ENCODE measurements at regions not wholly inside any gene's neighbourhood (a gene's known extent, or its start where the extent isn't known, plus 50 kb on each side); places are given as distances from the start of the nearest gene placed in this dataset.
A peak's percentile ranks its signal among the peaks of the same experiment; 100 is the strongest.

- H3K9me3 ChIP-seq (ENCODE audit: low read depth, low read length), result no peaks in the 10 kb centered on the region
- no peak for DNase-seq (ENCODE audit: insufficient read length, low spot score, missing footprints)
- no peak for TF ChIP-seq CTCF (IDR thresholded peaks at IDR 0.05; ENCODE audit: extremely low read depth, low read depth, low read length)
- H3K36me3 ChIP-seq (ENCODE audit: insufficient read depth, low read length), result no peaks in the 10 kb centered on the region
- H4K20me1 ChIP-seq (ENCODE audit: insufficient read depth, low read length), result peaks cover 11% of the 10 kb centered on the region
- H3K4me2 ChIP-seq (ENCODE audit: insufficient read depth, low read length), result no peak overlapping the region
- no peaks in the 10 kb centered on the region for H3K27me3 ChIP-seq (ENCODE audit: insufficient read depth, low read length)
- peaks cover 22% of the 10 kb centered on the region for H3K79me2 ChIP-seq (ENCODE audit: insufficient read depth, low read length)
- no peak overlapping the region for H3K27ac ChIP-seq (ENCODE audit: low read depth, low read length)
- H3K4me3 ChIP-seq (ENCODE audit: insufficient read depth, low read length), result no peak overlapping the region
- no peaks in the 10 kb centered on the region for H3K4me1 ChIP-seq (ENCODE audit: insufficient read depth, low read length)
- no peak overlapping the region for H2AFZ ChIP-seq (ENCODE audit: low read length)
Measured at GRCh38 chr9:109830545-109830944, 50.5 kb downstream of the PALM2AKAP2 start.

- H3K27me3 ChIP-seq (ENCODE audit: insufficient read depth, low read length), result no peaks in the 10 kb centered on the region
- no peaks in the 10 kb centered on the region for H3K36me3 ChIP-seq (ENCODE audit: insufficient read depth, low read length)
- TF ChIP-seq CTCF (IDR thresholded peaks at IDR 0.05; ENCODE audit: extremely low read depth, low read depth, low read length), result no peak
- DNase-seq (ENCODE audit: insufficient read length, low spot score, missing footprints), result peak; percentile 39
- H3K79me2 ChIP-seq (ENCODE audit: insufficient read depth, low read length), result peaks cover 19% of the 10 kb centered on the region
- H3K4me1 ChIP-seq (ENCODE audit: insufficient read depth, low read length), result no peaks in the 10 kb centered on the region
- no peak overlapping the region for H3K27ac ChIP-seq (ENCODE audit: low read depth, low read length)
- H3K9me3 ChIP-seq (ENCODE audit: low read depth, low read length), result no peaks in the 10 kb centered on the region
- no peak overlapping the region for H2AFZ ChIP-seq (ENCODE audit: low read length)
- H4K20me1 ChIP-seq (ENCODE audit: insufficient read depth, low read length), result peaks cover 11% of the 10 kb centered on the region
- H3K4me2 ChIP-seq (ENCODE audit: insufficient read depth, low read length), result no peak overlapping the region
- no peak overlapping the region for H3K4me3 ChIP-seq (ENCODE audit: insufficient read depth, low read length)
Measured at GRCh38 chr9:109831998-109832658, 52.1 kb downstream of the PALM2AKAP2 start.

GRCh38 chr9:109834855-109835254 lies 54.9 kb downstream of the PALM2AKAP2 start:
- no peaks in the 10 kb centered on the region for H3K36me3 ChIP-seq (ENCODE audit: insufficient read depth, low read length)
- no peak for TF ChIP-seq CTCF (IDR thresholded peaks at IDR 0.05; ENCODE audit: extremely low read depth, low read depth, low read length)
- no peaks in the 10 kb centered on the region for H3K4me1 ChIP-seq (ENCODE audit: insufficient read depth, low read length)

GRCh38 chr9:109843641-109844040 lies 63.6 kb downstream of the PALM2AKAP2 start:
- no peak overlapping the region for H3K27ac ChIP-seq (ENCODE audit: low read depth, low read length)
- no peak for TF ChIP-seq CTCF (IDR thresholded peaks at IDR 0.05; ENCODE audit: extremely low read depth, low read depth, low read length)
- DNase-seq (ENCODE audit: insufficient read length, low spot score, missing footprints), result no peak

More at GRCh38 chr9:109834855-109835254, 54.9 kb downstream of the PALM2AKAP2 start:
- Histone ChIP-seq H3K4me2 (ENCODE audit: insufficient read depth, low read length) (no peak overlapping the region), H2AFZ (ENCODE audit: low read length) (no peak overlapping the region), H4K20me1 (ENCODE audit: insufficient read depth, low read length) (peaks cover 8% of the 10 kb centered on the region), H3K27me3 (ENCODE audit: insufficient read depth, low read length) (no peaks in the 10 kb centered on the region), H3K79me2 (ENCODE audit: insufficient read depth, low read length) (peaks cover 10% of the 10 kb centered on the region), H3K9me3 (ENCODE audit: low read depth, low read length) (no peaks in the 10 kb centered on the region), H3K4me3 (ENCODE audit: insufficient read depth, low read length) (no peak overlapping the region), H3K27ac (ENCODE audit: low read depth, low read length) (no peak overlapping the region)
- DNase-seq (ENCODE audit: insufficient read length, low spot score, missing footprints), result no peak

More at GRCh38 chr9:109843641-109844040, 63.6 kb downstream of the PALM2AKAP2 start:
- no peaks in the 10 kb centered on the region for H3K27me3 ChIP-seq (ENCODE audit: insufficient read depth, low read length)
- H3K79me2 ChIP-seq (ENCODE audit: insufficient read depth, low read length), result no peaks in the 10 kb centered on the region
- H3K36me3 ChIP-seq (ENCODE audit: insufficient read depth, low read length), result no peaks in the 10 kb centered on the region
- no peak overlapping the region for H3K4me3 ChIP-seq (ENCODE audit: insufficient read depth, low read length)
- no peak overlapping the region for H2AFZ ChIP-seq (ENCODE audit: low read length)
- H3K9me3 ChIP-seq (ENCODE audit: low read depth, low read length), result no peaks in the 10 kb centered on the region
- no peaks in the 10 kb centered on the region for H3K4me1 ChIP-seq (ENCODE audit: insufficient read depth, low read length)
- H4K20me1 ChIP-seq (ENCODE audit: insufficient read depth, low read length), result peaks cover 14% of the 10 kb centered on the region
- H3K4me2 ChIP-seq (ENCODE audit: insufficient read depth, low read length), result no peak overlapping the region
